WTC11 (cell line): ENCODE measurements at regions not wholly inside any gene's neighbourhood (a gene's known extent, or its start where the extent isn't known, plus 50 kb on each side); places are given as distances from the start of the nearest gene placed in this dataset.

Experiments
- CTCF ChIP-seq: fragments of 200-600 bp; IDR thresholded peaks from 2 replicates; pipeline ENCODE4 v1.8.0; 2022; ENCODE audit warnings: antibody characterized with exemption
- NFYB ChIP-seq: sonication (generic); formaldehyde crosslinking; conservative IDR thresholded peaks from 2 replicates; pipeline ENCODE4 v1.8.0; 2022; ENCODE audit warnings: low read depth, missing genetic modification reagents

GRCh38 chr3:160105907-160106584, 117.4 kb downstream of the IL12A start:
- TF ChIP-seq CTCF, result no peak
- no peak for TF ChIP-seq NFYB (CRISPR knock-in tag)
